ENCODE measurements at regions not wholly inside any gene's neighbourhood (a gene's known extent, or its start where the extent isn't known, plus 50 kb on each side); places are given as distances from the start of the nearest gene placed in this dataset.

- H3K36me3 ChIP-seq (ENCODE audit: control insufficient read depth, insufficient read depth, low read length) = no peaks in the 10 kb centered on the region
- TF ChIP-seq, protein P1, sequence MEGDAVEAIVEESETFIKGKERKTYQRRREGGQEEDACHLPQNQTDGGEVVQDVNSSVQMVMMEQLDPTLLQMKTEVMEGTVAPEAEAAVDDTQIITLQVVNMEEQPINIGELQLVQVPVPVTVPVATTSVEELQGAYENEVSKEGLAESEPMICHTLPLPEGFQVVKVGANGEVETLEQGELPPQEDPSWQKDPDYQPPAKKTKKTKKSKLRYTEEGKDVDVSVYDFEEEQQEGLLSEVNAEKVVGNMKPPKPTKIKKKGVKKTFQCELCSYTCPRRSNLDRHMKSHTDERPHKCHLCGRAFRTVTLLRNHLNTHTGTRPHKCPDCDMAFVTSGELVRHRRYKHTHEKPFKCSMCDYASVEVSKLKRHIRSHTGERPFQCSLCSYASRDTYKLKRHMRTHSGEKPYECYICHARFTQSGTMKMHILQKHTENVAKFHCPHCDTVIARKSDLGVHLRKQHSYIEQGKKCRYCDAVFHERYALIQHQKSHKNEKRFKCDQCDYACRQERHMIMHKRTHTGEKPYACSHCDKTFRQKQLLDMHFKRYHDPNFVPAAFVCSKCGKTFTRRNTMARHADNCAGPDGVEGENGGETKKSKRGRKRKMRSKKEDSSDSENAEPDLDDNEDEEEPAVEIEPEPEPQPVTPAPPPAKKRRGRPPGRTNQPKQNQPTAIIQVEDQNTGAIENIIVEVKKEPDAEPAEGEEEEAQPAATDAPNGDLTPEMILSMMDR (IDR thresholded peaks at IDR 0.05; ENCODE audit: insufficient read depth, low read length, poor library complexity, severe bottlenecking) = no peak
- no peaks in the 10 kb centered on the region for H3K27me3 ChIP-seq (ENCODE audit: control insufficient read depth, insufficient read depth, low read length)
- H3K4me3 ChIP-seq (ENCODE audit: low read depth, low read length) = no peak overlapping the region
- DNase-seq (ENCODE audit: low read depth) = no peak
These were observed 267.5 kb downstream of the SEC14L1 start for GRCh38 chr17:77408284-77408683.

DNA sequence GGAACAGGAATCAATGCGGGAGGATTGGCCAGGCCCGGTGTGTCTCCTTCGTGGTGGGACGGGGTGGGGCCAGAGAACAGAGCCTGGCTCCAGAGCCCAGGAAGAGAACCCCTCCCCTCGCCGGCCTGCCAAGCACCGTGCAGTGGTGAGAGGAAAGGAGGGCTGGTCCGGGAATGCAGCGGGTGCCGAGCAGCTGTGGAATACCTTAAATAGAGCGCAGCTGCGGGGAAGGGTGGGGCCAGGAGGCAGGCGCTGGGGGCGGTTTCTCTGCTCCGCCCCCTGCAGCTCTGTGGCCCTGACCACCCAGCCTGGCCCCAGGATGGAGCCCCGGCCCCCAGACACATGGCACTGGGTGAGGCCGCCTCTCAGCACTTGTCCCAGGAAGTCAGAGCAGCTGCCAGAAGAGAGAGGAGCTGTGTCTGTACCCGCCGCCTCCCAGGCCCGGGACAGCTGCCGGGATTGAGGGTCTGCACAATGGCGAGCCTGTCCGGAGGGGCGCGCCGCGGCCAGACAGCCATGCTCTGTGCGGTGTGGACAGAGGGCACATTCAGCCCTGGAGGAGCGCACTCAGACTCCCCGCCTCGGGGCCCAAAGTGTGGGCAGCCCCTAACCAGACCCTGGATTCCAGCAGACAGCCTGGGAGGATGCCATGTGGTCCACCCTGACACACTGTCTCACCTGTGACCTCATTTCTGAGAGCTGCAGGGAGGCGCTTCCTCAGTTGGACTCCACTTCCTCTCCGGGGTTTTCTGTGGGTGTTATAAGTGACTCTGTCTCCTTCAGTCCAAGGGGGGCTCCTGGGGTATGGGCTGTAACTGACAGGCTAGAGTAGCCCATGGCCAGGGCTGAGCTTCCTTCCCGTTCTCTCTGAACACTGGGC lies 268.8 kb downstream of the SEC14L1 start:
- TF ChIP-seq, protein P1 (IDR thresholded peaks at IDR 0.05; ENCODE audit: insufficient read depth, low read length, poor library complexity, severe bottlenecking) = no peak
- H3K4me3 ChIP-seq (ENCODE audit: low read depth, low read length) = no peak overlapping the region
- H3K36me3 ChIP-seq (ENCODE audit: control insufficient read depth, insufficient read depth, low read length) = no peaks in the 10 kb centered on the region
- no peaks in the 10 kb centered on the region for H3K27me3 ChIP-seq (ENCODE audit: control insufficient read depth, insufficient read depth, low read length)
- no peak for DNase-seq (ENCODE audit: low read depth)

DNA sequence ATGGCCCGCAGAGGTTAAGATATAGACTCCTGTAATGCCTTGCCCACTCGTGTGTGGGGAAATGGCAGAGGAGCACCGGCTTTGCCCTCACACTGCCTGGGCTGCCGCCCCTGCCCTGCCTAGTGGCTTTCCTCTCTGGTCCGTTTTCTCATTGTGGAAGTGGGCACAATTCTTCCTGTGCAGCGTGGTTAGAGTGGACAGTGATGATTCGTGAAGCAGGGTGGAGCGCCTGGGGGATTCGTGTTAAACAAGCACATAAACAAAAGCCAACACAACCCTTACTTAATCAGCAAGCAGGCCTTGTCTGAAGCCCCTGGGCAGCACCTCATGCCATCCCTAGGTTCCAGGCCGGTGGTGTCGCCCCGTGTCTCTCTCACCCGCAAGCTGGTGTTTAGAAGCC lies 269.7 kb downstream of the SEC14L1 start:
- TF ChIP-seq, protein P1 (IDR thresholded peaks at IDR 0.05; ENCODE audit: insufficient read depth, low read length, poor library complexity, severe bottlenecking) = no peak
- no peak overlapping the region for H3K4me3 ChIP-seq (ENCODE audit: low read depth, low read length)
- H3K27me3 ChIP-seq (ENCODE audit: control insufficient read depth, insufficient read depth, low read length) = no peaks in the 10 kb centered on the region
- peaks cover 1% of the 10 kb centered on the region for H3K36me3 ChIP-seq (ENCODE audit: control insufficient read depth, insufficient read depth, low read length)
- no peak for DNase-seq (ENCODE audit: low read depth)

- no peaks in the 10 kb centered on the region for H3K27me3 ChIP-seq (ENCODE audit: control insufficient read depth, insufficient read depth, low read length)
- H3K36me3 ChIP-seq (ENCODE audit: control insufficient read depth, insufficient read depth, low read length) = peaks cover 1% of the 10 kb centered on the region
- no peak for DNase-seq (ENCODE audit: low read depth)
- no peak overlapping the region for H3K4me3 ChIP-seq (ENCODE audit: low read depth, low read length)
- TF ChIP-seq, protein P1 (IDR thresholded peaks at IDR 0.05; ENCODE audit: insufficient read depth, low read length, poor library complexity, severe bottlenecking) = no peak
These were observed 274.1 kb downstream of the SEC14L1 start for GRCh38 chr17:77414811-77415400.

DNA sequence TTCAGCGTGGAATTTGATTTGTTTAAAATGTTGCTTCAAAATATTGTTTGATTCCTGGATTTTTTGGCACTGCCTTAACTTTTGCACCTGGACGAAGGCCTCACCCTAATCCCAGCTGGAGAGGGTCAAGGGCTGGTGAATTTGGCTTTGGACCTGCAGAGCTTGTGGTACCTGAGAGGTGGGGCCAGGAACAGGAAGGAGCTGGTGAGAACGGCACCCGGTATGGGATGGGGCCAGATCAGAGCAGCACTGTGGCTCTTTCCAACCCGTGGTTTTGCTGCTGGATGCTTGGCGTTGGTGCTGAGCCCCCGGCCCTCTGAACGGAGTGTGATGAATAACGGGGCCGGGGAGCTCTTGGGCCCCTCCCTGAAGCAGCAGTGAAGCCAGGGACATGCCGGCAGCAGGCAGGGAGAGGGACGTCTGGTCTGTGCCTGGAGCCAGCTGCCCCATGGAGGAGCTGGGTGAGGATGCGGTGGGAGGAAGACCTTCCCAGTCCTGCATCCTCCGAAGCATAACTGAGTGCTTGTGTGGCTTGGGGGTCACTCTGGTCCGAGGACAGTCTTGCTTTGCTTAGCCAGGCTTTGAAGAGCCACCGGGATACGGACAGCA lies 275.4 kb downstream of the SEC14L1 start:
- Histone ChIP-seq H3K27me3 (ENCODE audit: control insufficient read depth, insufficient read depth, low read length) (no peaks in the 10 kb centered on the region), H3K4me3 (ENCODE audit: low read depth, low read length) (no peak overlapping the region), H3K36me3 (ENCODE audit: control insufficient read depth, insufficient read depth, low read length) (peaks cover 1% of the 10 kb centered on the region)
- DNase-seq (ENCODE audit: low read depth) = no peak
- TF ChIP-seq, protein P1 (IDR thresholded peaks at IDR 0.05; ENCODE audit: insufficient read depth, low read length, poor library complexity, severe bottlenecking) = no peak
